Fibroblast of lung (primary cell): ENCODE measurements at regions not wholly inside any gene's neighbourhood (a gene's known extent, or its start where the extent isn't known, plus 50 kb on each side); places are given as distances from the start of the nearest gene placed in this dataset.

Experiments used
- DNase-seq, 2 donors: peaks; one replicate each; pipeline versions ENCODE4 v3.0.0 to v3.0.0-alpha.2; 2010; ENCODE audit warnings: low read depth in 2 of 2
- H2AFZ ChIP-seq: 2 replicates; pipeline ENCODE4 v1.5.1; 2012; ENCODE audit warnings: low read length, control low read depth, inconsistent platforms
- H3K27ac ChIP-seq: 2 replicates; pipeline ENCODE4 v1.5.1; 2011; ENCODE audit warnings: low read length, control low read depth; ENCODE audit not compliant: insufficient read depth
- H3K27me3 ChIP-seq: 2 replicates; pipeline ENCODE4 v1.5.1; 2011; ENCODE audit warnings: mild to moderate bottlenecking, low read length; ENCODE audit not compliant: control insufficient read depth, insufficient read depth
- H3K36me3 ChIP-seq: 2 replicates; pipeline ENCODE4 v1.5.1; 2011; ENCODE audit warnings: low read length; ENCODE audit not compliant: control insufficient read depth, insufficient read depth
- H3K4me1 ChIP-seq: 2 replicates; pipeline ENCODE4 v1.5.1; 2011; ENCODE audit warnings: low read length; ENCODE audit not compliant: control insufficient read depth, insufficient read depth; ENCODE audit errors: extremely low read depth
- H3K4me2 ChIP-seq: 2 replicates; pipeline ENCODE4 v1.5.1; 2011; ENCODE audit warnings: low read length, control low read depth; ENCODE audit not compliant: insufficient read depth; ENCODE audit errors: extremely low read depth
- H3K4me3 ChIP-seq, 4 experiments: fragments of 200-600 bp in 1 of 4; sonication (generic) in 1 of 4; replicated peaks in 1 of 4; 2 replicates each; pipeline ENCODE4 v1.5.1; 2011 to 2016; ENCODE audit warnings: low read length in 4 of 4, low read depth in 3 of 4, mild to moderate bottlenecking in 3 of 4, control low read depth in 2 of 4, inconsistent platforms in 1 of 4, mixed read lengths in 1 of 4; ENCODE audit not compliant: insufficient read depth in 1 of 4; ENCODE audit errors: control extremely low read depth in 1 of 4
- H3K79me2 ChIP-seq: 2 replicates; pipeline ENCODE4 v1.5.1; 2012; ENCODE audit warnings: mild to moderate bottlenecking, low read length, inconsistent platforms; ENCODE audit not compliant: control insufficient read depth, insufficient read depth
- H3K9ac ChIP-seq: 2 replicates; pipeline ENCODE4 v1.5.1; 2011; ENCODE audit warnings: mild to moderate bottlenecking, low read length, control low read depth; ENCODE audit not compliant: insufficient read depth
- H3K9me3 ChIP-seq: 2 replicates; pipeline ENCODE4 v1.5.1; 2012; ENCODE audit warnings: low read depth, low read length; ENCODE audit not compliant: control insufficient read depth, insufficient read depth
- H4K20me1 ChIP-seq: 2 replicates; pipeline ENCODE4 v1.5.1; 2011; ENCODE audit warnings: low read length; ENCODE audit not compliant: control insufficient read depth, insufficient read depth; ENCODE audit errors: extremely low read depth
- EZH2 ChIP-seq: IDR thresholded peaks from 2 replicates; pipeline ENCODE4 v1.5.1; 2012; ENCODE audit warnings: low read length, control low read depth, mild to moderate bottlenecking; ENCODE audit errors: missing control alignments
- TF ChIP-seq, protein P1 (sequence below), 2 donors: IDR thresholded peaks in 1 of 2; conservative IDR thresholded peaks in 1 of 2; 1 replicate in 1 of 2; 2 replicates in 1 of 2; pipeline ENCODE4 v1.5.1; 2011 to 2012; ENCODE audit warnings: low read length in 2 of 2, control low read depth in 1 of 2, inconsistent platforms in 1 of 2, low read depth in 1 of 2, mild to moderate bottlenecking in 1 of 2

GRCh38 chr7:106504207-106504606 is 156.8 kb downstream of the CCDC71L start:
- Histone ChIP-seq H4K20me1 (no peaks in the 10 kb centered on the region), H3K79me2 (no peaks in the 10 kb centered on the region), H3K27me3 (no peaks in the 10 kb centered on the region), H3K27ac (no peak overlapping the region), H2AFZ (no peak overlapping the region), H3K36me3 (no peaks in the 10 kb centered on the region), H3K9ac (no peak overlapping the region), H3K4me1 (no peaks in the 10 kb centered on the region), H3K4me2 (no peak overlapping the region), H3K9me3 (no peaks in the 10 kb centered on the region), H3K4me3 (no peak overlapping the region)
- TF ChIP-seq, protein P1, sequence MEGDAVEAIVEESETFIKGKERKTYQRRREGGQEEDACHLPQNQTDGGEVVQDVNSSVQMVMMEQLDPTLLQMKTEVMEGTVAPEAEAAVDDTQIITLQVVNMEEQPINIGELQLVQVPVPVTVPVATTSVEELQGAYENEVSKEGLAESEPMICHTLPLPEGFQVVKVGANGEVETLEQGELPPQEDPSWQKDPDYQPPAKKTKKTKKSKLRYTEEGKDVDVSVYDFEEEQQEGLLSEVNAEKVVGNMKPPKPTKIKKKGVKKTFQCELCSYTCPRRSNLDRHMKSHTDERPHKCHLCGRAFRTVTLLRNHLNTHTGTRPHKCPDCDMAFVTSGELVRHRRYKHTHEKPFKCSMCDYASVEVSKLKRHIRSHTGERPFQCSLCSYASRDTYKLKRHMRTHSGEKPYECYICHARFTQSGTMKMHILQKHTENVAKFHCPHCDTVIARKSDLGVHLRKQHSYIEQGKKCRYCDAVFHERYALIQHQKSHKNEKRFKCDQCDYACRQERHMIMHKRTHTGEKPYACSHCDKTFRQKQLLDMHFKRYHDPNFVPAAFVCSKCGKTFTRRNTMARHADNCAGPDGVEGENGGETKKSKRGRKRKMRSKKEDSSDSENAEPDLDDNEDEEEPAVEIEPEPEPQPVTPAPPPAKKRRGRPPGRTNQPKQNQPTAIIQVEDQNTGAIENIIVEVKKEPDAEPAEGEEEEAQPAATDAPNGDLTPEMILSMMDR (conservative IDR thresholded peaks at IDR 0.05 in 1 of 2, IDR thresholded peaks at IDR 0.05 in 1 of 2; ENCODE audit: low read depth in 1 of 2, low read length in 2 of 2): no peak
- TF ChIP-seq EZH2: no peak
- DNase-seq: no peak

- no peak overlapping the region for H2AFZ ChIP-seq
- H3K9me3 ChIP-seq: no peaks in the 10 kb centered on the region
- no peaks in the 10 kb centered on the region for H3K27me3 ChIP-seq
- TF ChIP-seq, protein P1 (conservative IDR thresholded peaks at IDR 0.05 in 1 of 2, IDR thresholded peaks at IDR 0.05 in 1 of 2; ENCODE audit: low read depth in 1 of 2, low read length in 2 of 2): no peak
- TF ChIP-seq EZH2: no peak
- no peaks in the 10 kb centered on the region for H4K20me1 ChIP-seq
- no peaks in the 10 kb centered on the region for H3K4me1 ChIP-seq
- no peaks in the 10 kb centered on the region for H3K36me3 ChIP-seq
- H3K27ac ChIP-seq: no peak overlapping the region
- H3K79me2 ChIP-seq: no peaks in the 10 kb centered on the region
- H3K4me2 ChIP-seq: no peak overlapping the region
- no peak overlapping the region for H3K4me3 ChIP-seq
- DNase-seq: no peak
- H3K9ac ChIP-seq: no peak overlapping the region
These were observed 157.3 kb downstream of the CCDC71L start for GRCh38 chr7:106503626-106504025.

DNA sequence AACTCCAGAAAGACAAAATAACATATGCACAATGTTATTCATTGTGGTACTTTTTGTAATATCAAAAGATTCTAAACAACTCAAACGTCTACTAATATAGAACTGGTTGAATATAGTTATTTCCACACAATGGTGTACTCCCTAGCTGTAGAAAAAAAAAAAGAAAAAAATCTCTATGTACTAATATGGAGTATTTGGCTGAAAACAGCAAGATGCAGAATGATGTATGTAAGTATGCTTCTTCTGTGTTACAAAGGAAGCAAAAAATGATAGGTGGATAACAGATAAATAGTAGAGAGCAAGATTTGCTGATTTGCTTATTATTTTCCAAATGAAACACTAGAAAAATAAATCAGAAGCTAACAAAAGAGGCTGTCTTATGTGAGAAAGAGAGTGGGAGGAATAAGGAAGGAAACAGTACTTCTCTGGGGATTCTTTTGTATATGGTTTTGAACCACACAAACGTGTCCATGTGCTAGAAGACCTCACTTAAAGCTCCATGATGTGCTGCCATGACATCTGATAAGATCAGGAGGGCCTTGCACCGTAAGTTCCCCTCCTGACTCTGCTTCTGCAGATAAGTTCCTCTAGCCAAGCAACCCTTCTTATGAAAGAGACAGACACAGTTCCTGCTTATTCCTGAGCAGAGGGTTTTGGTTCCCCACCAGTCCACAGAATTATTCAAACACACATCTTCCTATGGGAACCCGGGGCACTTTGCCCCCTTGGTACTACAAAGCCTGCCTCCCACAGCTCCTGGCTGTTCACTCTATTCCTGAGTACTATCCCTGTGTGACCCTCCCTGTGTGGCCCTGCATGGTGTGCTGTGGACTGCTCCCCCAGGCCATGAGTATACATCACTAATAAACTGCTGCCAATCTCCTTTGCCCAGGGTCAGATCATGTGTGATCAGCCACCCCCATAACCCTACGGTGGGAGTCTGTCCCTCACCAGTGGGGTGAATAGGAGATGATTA is 159.1 kb downstream of the CCDC71L start:
- no peak for DNase-seq
- H3K4me2 ChIP-seq: no peak overlapping the region
- H3K4me1 ChIP-seq: no peaks in the 10 kb centered on the region
- no peak overlapping the region for H2AFZ ChIP-seq
- H3K9me3 ChIP-seq: no peaks in the 10 kb centered on the region
- no peak overlapping the region for H3K4me3 ChIP-seq
- no peaks in the 10 kb centered on the region for H3K36me3 ChIP-seq
- no peak overlapping the region for H3K27ac ChIP-seq
- H3K79me2 ChIP-seq: no peaks in the 10 kb centered on the region
- TF ChIP-seq, protein P1 (conservative IDR thresholded peaks at IDR 0.05 in 1 of 2, IDR thresholded peaks at IDR 0.05 in 1 of 2; ENCODE audit: low read depth in 1 of 2, low read length in 2 of 2): no peak
- no peak for TF ChIP-seq EZH2
- no peaks in the 10 kb centered on the region for H4K20me1 ChIP-seq
- H3K9ac ChIP-seq: no peak overlapping the region
- no peaks in the 10 kb centered on the region for H3K27me3 ChIP-seq
